ENCODE measurements at regions not wholly inside any gene's neighbourhood (a gene's known extent, or its start where the extent isn't known, plus 50 kb on each side); places are given as distances from the start of the nearest gene placed in this dataset.
"Not testable (repeated sequence)": the region's sequence is repeated elsewhere in the genome, so short reads cannot be mapped to it uniquely, and the experiment has no call there.

DNA sequence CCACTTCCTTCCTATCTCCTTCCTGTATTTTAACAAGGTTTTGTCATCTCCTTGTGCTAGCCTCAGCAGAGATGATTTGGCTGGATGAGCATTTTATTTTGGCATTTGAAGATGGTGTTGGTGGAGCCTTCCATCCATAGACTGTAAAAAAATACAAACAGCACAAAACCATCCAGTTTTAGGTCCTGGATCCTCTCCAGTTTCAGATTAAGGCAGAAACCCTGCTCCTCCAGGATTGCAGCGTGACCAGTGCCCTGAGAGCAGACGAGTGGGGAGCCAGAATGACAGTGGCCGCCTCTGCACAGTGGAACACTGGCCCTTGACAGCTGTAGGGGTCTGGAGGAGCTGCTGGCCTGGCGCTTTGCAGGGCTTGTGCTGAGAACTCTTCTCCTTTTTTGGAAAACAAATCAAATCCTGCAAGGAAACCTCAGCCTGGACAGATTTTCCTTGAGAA lies 72.2 kb upstream of the GADD45A start:
- TF ChIP-seq EZH2phosphoT487 (IDR thresholded peaks at IDR 0.05; ENCODE audit: low read depth): no peak
- TF ChIP-seq, protein P1, sequence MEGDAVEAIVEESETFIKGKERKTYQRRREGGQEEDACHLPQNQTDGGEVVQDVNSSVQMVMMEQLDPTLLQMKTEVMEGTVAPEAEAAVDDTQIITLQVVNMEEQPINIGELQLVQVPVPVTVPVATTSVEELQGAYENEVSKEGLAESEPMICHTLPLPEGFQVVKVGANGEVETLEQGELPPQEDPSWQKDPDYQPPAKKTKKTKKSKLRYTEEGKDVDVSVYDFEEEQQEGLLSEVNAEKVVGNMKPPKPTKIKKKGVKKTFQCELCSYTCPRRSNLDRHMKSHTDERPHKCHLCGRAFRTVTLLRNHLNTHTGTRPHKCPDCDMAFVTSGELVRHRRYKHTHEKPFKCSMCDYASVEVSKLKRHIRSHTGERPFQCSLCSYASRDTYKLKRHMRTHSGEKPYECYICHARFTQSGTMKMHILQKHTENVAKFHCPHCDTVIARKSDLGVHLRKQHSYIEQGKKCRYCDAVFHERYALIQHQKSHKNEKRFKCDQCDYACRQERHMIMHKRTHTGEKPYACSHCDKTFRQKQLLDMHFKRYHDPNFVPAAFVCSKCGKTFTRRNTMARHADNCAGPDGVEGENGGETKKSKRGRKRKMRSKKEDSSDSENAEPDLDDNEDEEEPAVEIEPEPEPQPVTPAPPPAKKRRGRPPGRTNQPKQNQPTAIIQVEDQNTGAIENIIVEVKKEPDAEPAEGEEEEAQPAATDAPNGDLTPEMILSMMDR (IDR thresholded peaks at IDR 0.05; ENCODE audit: low read depth, low read length): no peak
- no peaks in the 10 kb centered on the region for H3K79me2 ChIP-seq (ENCODE audit: low read length)
- H3K36me3 ChIP-seq (replicated peaks; ENCODE audit: low read depth, low read length): no peaks in the 10 kb centered on the region
- H3K4me2 ChIP-seq (ENCODE audit: low read length): no peak overlapping the region
- no peak overlapping the region for H2AFZ ChIP-seq (ENCODE audit: low read depth, low read length)
- H3K9me3 ChIP-seq (ENCODE audit: insufficient read depth, low read length): no peaks in the 10 kb centered on the region
- no peak overlapping the region for H3K9ac ChIP-seq (ENCODE audit: low read length)
- H3K4me1 ChIP-seq (ENCODE audit: low read length): no peaks in the 10 kb centered on the region
- H3K27me3 ChIP-seq (ENCODE audit: low read depth, low read length): no peaks in the 10 kb centered on the region
- no peak overlapping the region for H3K4me3 ChIP-seq (ENCODE audit: low read length)
- H4K20me1 ChIP-seq (ENCODE audit: insufficient read depth, low read length): no peaks in the 10 kb centered on the region
- H3K27ac ChIP-seq (ENCODE audit: low read length): no peak overlapping the region

DNA sequence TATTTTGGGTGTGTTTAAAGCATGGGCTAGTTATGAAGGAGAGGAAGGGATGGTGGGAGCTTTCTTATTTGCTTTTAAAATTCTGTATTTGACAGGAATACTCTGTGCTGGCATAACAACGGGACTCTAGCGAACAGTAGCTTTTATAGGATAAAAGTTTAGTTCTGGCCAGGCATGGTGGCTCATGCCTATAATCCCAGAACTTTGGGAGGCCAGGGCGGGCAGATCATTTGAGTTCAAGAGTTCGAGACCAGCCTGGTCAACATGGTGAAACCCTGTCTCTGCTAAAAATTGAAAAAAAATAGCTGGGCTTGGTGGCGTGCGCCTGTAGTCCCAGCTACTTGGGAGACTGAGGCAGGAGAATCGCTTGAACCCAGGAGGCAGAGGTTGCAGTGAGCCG lies 71.5 kb upstream of the GADD45A start:
- H3K27ac ChIP-seq (ENCODE audit: low read length); H3K79me2 ChIP-seq (ENCODE audit: low read length); H3K4me2 ChIP-seq (ENCODE audit: low read length); H3K27me3 ChIP-seq (ENCODE audit: low read depth, low read length); H3K9me3 ChIP-seq (ENCODE audit: insufficient read depth, low read length); H2AFZ ChIP-seq (ENCODE audit: low read depth, low read length); H3K36me3 ChIP-seq (replicated peaks; ENCODE audit: low read depth, low read length); H3K4me3 ChIP-seq (ENCODE audit: low read length); H3K4me1 ChIP-seq (ENCODE audit: low read length); H3K9ac ChIP-seq (ENCODE audit: low read length); H4K20me1 ChIP-seq (ENCODE audit: insufficient read depth, low read length): not testable (repeated sequence)

DNA sequence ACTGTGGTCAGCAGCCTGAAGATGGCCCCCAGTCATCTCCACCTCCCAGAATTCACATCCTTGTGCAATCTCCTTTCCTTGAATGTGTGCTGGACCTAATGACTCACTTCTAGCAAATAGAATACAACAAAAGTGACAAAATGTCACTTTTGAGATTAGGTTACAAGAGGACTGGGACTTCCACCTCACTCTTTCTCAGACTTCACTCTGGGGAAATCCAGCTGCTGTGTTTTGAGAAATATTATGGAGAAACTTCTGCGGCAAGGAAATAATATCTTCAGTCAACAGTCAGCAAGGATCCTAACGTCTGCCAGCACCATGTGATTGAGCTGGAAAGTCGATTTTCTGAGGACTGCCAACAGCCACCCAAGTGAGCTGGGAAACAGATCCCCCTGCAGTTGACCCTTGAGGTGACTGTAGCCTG lies 70.5 kb upstream of the GADD45A start:
- Histone ChIP-seq H3K4me3 (ENCODE audit: low read length) (no peak overlapping the region), H3K9ac (ENCODE audit: low read length) (no peak overlapping the region), H3K36me3 (replicated peaks; ENCODE audit: low read depth, low read length) (no peaks in the 10 kb centered on the region), H3K9me3 (ENCODE audit: insufficient read depth, low read length) (no peaks in the 10 kb centered on the region), H4K20me1 (ENCODE audit: insufficient read depth, low read length) (no peaks in the 10 kb centered on the region), H2AFZ (ENCODE audit: low read depth, low read length) (no peak overlapping the region), H3K27me3 (ENCODE audit: low read depth, low read length) (no peaks in the 10 kb centered on the region), H3K27ac (ENCODE audit: low read length) (no peak overlapping the region), H3K4me2 (ENCODE audit: low read length) (no peak overlapping the region), H3K79me2 (ENCODE audit: low read length) (no peaks in the 10 kb centered on the region), H3K4me1 (ENCODE audit: low read length) (no peaks in the 10 kb centered on the region)
- TF ChIP-seq EZH2phosphoT487 (IDR thresholded peaks at IDR 0.05; ENCODE audit: low read depth): no peak
- TF ChIP-seq, protein P1 (IDR thresholded peaks at IDR 0.05; ENCODE audit: low read depth, low read length): no peak

DNA sequence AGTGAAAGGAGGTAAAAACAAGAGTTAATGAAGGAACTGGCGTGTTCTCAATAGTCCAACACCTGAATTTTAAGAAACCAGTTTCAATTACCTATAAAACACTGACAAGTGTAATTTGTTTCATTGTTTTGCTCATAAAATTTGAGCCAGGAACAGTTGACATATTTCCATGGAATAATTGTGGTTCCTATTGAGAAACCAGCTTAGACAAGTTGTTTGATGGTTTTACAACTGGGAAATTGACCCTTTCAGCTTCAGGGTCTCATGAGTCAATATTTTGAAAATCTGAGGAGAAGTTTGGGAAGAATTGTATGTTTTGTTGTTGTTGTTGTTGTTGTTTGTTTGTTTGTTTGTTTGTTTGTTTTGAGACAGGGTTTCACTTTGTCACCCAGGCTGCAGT lies 69.1 kb upstream of the GADD45A start:
- Histone ChIP-seq H2AFZ (ENCODE audit: low read depth, low read length) (no peak overlapping the region), H3K79me2 (ENCODE audit: low read length) (no peaks in the 10 kb centered on the region), H3K36me3 (replicated peaks; ENCODE audit: low read depth, low read length) (no peaks in the 10 kb centered on the region), H3K27me3 (ENCODE audit: low read depth, low read length) (no peaks in the 10 kb centered on the region), H3K4me2 (ENCODE audit: low read length) (no peak overlapping the region), H3K4me3 (ENCODE audit: low read length) (no peak overlapping the region), H3K4me1 (ENCODE audit: low read length) (no peaks in the 10 kb centered on the region), H3K9me3 (ENCODE audit: insufficient read depth, low read length) (no peaks in the 10 kb centered on the region), H4K20me1 (ENCODE audit: insufficient read depth, low read length) (no peaks in the 10 kb centered on the region), H3K27ac (ENCODE audit: low read length) (no peak overlapping the region), H3K9ac (ENCODE audit: low read length) (no peak overlapping the region)
- TF ChIP-seq EZH2phosphoT487 (IDR thresholded peaks at IDR 0.05; ENCODE audit: low read depth): no peak
- TF ChIP-seq, protein P1 (IDR thresholded peaks at IDR 0.05; ENCODE audit: low read depth, low read length): no peak

All from OCI-LY3 (cell line).